ENCODE measurements at regions not wholly inside any gene's neighbourhood (a gene's known extent, or its start where the extent isn't known, plus 50 kb on each side); places are given as distances from the start of the nearest gene placed in this dataset.

DNA sequence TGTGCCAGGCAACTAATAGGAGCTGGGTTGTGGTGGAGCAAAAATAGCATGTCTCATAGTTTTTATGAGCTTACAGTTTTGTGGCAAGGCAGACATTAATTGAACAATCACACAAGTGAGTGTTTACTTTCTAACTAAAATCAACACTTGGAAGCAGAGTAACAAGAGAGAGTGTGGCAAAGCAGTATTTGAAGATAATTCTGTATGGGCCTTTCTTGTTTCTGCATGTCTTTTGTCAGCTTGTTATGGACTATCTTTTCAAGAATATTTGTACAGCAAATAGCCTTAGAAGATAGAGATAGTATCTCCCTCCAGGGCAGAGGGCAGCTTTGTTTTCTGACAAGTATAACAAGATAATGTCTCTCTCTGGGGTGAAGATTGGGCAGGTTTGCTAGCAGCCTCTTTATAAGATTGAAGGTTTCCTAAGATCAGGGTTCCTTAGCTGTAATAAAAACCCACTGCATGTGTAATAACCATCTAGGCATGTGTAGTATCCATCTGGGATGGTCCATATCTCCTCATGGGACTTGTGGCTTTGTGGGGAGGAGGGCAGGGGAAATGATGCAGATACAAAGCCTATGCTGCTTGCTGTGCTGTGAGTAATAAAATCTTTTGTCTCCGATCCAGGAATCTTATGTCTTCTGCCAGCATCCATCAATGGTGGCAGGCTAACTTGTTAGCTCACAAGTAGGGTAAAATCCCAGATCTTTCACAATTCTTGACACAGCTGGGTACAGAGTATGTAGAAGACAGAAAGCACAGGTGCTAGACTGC is 479.9 kb downstream of the KDM4C start:
- no peaks in the 10 kb centered on the region for H4K20me1 ChIP-seq (ENCODE audit: insufficient read depth)
- no peaks in the 10 kb centered on the region for H3K36me3 ChIP-seq (replicated peaks in 1 of 2; ENCODE audit: control insufficient read depth in 1 of 2, insufficient read depth in 2 of 2, low read length in 1 of 2)
- no peak overlapping the region for H3K27ac ChIP-seq (ENCODE audit: low read depth in 2 of 2, low read length in 1 of 2)
- H3K9me2 ChIP-seq: no peaks in the 10 kb centered on the region
- DNase-seq: no peak
- CTCF ChIA-PET: interaction anchor here (1.1 to 1.2 kb wide), 2 partner anchors 19 to 141 kb away, joined by 3 read pairs; no protein-coding TSS in a partner anchor
- no peak overlapping the region for H2AFZ ChIP-seq (ENCODE audit: low read depth)
- no peaks in the 10 kb centered on the region for H3K79me2 ChIP-seq (ENCODE audit: insufficient read depth)
- no peaks in the 10 kb centered on the region for H3K27me3 ChIP-seq (ENCODE audit: insufficient read depth)
- H3K4me1 ChIP-seq (ENCODE audit: control insufficient read depth in 1 of 2, insufficient read depth in 2 of 2, low read depth in 1 of 2, low read length in 1 of 2): no peaks in the 10 kb centered on the region; a peak in 1 of 4 replicates
- no peak overlapping the region for H3K9ac ChIP-seq
- TF ChIP-seq RXRA (IDR thresholded peaks at IDR 0.05; ENCODE audit: borderline replicate concordance, low read depth) (no peak), MXI1 (IDR thresholded peaks at IDR 0.05; ENCODE audit: low read depth, low read length) (no peak), GABPA (IDR thresholded peaks at IDR 0.05; ENCODE audit: low read depth) (no peak), FOXM1 (IDR thresholded peaks at IDR 0.05; ENCODE audit: low read depth) (no peak), GATA2 (CRISPR knock-in tag; IDR thresholded peaks at IDR 0.05) (no peak), RAD21 (IDR thresholded peaks at IDR 0.05; ENCODE audit: low read length) (no peak), RFX5 (IDR thresholded peaks at IDR 0.05; ENCODE audit: low read length) (no peak), NRF1 (IDR thresholded peaks at IDR 0.05; ENCODE audit: low read depth, low read length) (no peak), YY1 (IDR thresholded peaks at IDR 0.05; ENCODE audit: low read depth) (no peak), FOSL2 (IDR thresholded peaks at IDR 0.05; ENCODE audit: borderline replicate concordance, low read depth) (no peak), FOXJ3 (CRISPR knock-in tag; IDR thresholded peaks at IDR 0.05) (no peak), RCOR1 (IDR thresholded peaks at IDR 0.05; ENCODE audit: low read length) (no peak), TAF1 (IDR thresholded peaks at IDR 0.05; ENCODE audit: borderline replicate concordance, low read depth, low read length) (no peak), TEAD4 (IDR thresholded peaks at IDR 0.05; ENCODE audit: borderline replicate concordance, insufficient read depth) (no peak)
- TF ChIP-seq, protein P1, sequence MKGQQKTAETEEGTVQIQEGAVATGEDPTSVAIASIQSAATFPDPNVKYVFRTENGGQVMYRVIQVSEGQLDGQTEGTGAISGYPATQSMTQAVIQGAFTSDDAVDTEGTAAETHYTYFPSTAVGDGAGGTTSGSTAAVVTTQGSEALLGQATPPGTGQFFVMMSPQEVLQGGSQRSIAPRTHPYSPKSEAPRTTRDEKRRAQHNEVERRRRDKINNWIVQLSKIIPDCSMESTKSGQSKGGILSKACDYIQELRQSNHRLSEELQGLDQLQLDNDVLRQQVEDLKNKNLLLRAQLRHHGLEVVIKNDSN (IDR thresholded peaks at IDR 0.05; ENCODE audit: borderline replicate concordance, low read depth): no peak
- TF ChIP-seq, protein P2, sequence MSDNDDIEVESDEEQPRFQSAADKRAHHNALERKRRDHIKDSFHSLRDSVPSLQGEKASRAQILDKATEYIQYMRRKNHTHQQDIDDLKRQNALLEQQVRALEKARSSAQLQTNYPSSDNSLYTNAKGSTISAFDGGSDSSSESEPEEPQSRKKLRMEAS (IDR thresholded peaks at IDR 0.05; ENCODE audit: low read depth): no peak
- TF ChIP-seq, protein P3, sequence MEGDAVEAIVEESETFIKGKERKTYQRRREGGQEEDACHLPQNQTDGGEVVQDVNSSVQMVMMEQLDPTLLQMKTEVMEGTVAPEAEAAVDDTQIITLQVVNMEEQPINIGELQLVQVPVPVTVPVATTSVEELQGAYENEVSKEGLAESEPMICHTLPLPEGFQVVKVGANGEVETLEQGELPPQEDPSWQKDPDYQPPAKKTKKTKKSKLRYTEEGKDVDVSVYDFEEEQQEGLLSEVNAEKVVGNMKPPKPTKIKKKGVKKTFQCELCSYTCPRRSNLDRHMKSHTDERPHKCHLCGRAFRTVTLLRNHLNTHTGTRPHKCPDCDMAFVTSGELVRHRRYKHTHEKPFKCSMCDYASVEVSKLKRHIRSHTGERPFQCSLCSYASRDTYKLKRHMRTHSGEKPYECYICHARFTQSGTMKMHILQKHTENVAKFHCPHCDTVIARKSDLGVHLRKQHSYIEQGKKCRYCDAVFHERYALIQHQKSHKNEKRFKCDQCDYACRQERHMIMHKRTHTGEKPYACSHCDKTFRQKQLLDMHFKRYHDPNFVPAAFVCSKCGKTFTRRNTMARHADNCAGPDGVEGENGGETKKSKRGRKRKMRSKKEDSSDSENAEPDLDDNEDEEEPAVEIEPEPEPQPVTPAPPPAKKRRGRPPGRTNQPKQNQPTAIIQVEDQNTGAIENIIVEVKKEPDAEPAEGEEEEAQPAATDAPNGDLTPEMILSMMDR (IDR thresholded peaks at IDR 0.05): no peak
- TF ChIP-seq, protein P4, sequence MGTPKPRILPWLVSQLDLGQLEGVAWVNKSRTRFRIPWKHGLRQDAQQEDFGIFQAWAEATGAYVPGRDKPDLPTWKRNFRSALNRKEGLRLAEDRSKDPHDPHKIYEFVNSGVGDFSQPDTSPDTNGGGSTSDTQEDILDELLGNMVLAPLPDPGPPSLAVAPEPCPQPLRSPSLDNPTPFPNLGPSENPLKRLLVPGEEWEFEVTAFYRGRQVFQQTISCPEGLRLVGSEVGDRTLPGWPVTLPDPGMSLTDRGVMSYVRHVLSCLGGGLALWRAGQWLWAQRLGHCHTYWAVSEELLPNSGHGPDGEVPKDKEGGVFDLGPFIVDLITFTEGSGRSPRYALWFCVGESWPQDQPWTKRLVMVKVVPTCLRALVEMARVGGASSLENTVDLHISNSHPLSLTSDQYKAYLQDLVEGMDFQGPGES (IDR thresholded peaks at IDR 0.05; ENCODE audit: low read depth, low read length): no peak
- TF ChIP-seq, protein P5, sequence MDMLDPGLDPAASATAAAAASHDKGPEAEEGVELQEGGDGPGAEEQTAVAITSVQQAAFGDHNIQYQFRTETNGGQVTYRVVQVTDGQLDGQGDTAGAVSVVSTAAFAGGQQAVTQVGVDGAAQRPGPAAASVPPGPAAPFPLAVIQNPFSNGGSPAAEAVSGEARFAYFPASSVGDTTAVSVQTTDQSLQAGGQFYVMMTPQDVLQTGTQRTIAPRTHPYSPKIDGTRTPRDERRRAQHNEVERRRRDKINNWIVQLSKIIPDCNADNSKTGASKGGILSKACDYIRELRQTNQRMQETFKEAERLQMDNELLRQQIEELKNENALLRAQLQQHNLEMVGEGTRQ (IDR thresholded peaks at IDR 0.05; ENCODE audit: borderline replicate concordance, low read depth, low read length): no peak
- H3F3A ChIP-seq (replicated peaks; ENCODE audit: insufficient read depth): no peaks in the 10 kb centered on the region
- no peak overlapping the region for H3K4me2 ChIP-seq
- POLR2A ChIA-PET: no interaction called here
- no peaks in the 10 kb centered on the region for H3K9me3 ChIP-seq
- WGBS (ENCODE audit: low lambda C conversion rate): 67% methylated on average over 1 of the region's 1 CpG
- H3K4me3 ChIP-seq (ENCODE audit: low read depth in 2 of 2, low read length in 1 of 2): no peak overlapping the region

Data from SK-N-SH (cell line).